Loucy (cell line): ENCODE measurements at regions not wholly inside any gene's neighbourhood (a gene's known extent, or its start where the extent isn't known, plus 50 kb on each side); places are given as distances from the start of the nearest gene placed in this dataset.

Source experiments
- CTCF ChIP-seq: fragments of 200-600 bp; sonication (generic); conservative IDR thresholded peaks from 2 replicates; pipeline ENCODE4 v1.5.1; 2014; ENCODE audit warnings: mild to moderate bottlenecking, antibody characterized with exemption, low read length
- EZH2phosphoT487 ChIP-seq: fragments of 200-600 bp; IDR thresholded peaks from 2 replicates; pipeline ENCODE4 v1.6.1; 2018; ENCODE audit warnings: antibody characterized with exemption, mild to moderate bottlenecking, moderate library complexity, borderline replicate concordance

- no peak for TF ChIP-seq CTCF
- no peak for TF ChIP-seq EZH2phosphoT487
Measured at GRCh38 chr13:56459286-56459685, 681.4 kb upstream of the PRR20A start.
